ENCODE measurements at regions not wholly inside any gene's neighbourhood (a gene's known extent, or its start where the extent isn't known, plus 50 kb on each side); places are given as distances from the start of the nearest gene placed in this dataset.
"Not testable (repeated sequence)": the region's sequence is repeated elsewhere in the genome, so short reads cannot be mapped to it uniquely, and the experiment has no call there.

- no peak for DNase-seq
These were observed 839.5 kb downstream of the EPHA3 start for GRCh38 chr3:89946884-89947283.

GRCh38 chr3:89947337-89947954 is 840.0 kb downstream of the EPHA3 start:
- no peak for DNase-seq

GRCh38 chr3:89948008-89948407 is 840.6 kb downstream of the EPHA3 start:
- DNase-seq, result no peak

GRCh38 chr3:89950772-89951171 is 843.4 kb downstream of the EPHA3 start:
- DNase-seq, result no peak

- no peak for DNase-seq
These were observed 846.7 kb downstream of the EPHA3 start for GRCh38 chr3:89954137-89954536.

GRCh38 chr3:89955156-89955555 is 847.7 kb downstream of the EPHA3 start:
- DNase-seq, result no peak

- DNase-seq, result no peak
These were observed 850.0 kb downstream of the EPHA3 start for GRCh38 chr3:89957451-89957850.

DNA sequence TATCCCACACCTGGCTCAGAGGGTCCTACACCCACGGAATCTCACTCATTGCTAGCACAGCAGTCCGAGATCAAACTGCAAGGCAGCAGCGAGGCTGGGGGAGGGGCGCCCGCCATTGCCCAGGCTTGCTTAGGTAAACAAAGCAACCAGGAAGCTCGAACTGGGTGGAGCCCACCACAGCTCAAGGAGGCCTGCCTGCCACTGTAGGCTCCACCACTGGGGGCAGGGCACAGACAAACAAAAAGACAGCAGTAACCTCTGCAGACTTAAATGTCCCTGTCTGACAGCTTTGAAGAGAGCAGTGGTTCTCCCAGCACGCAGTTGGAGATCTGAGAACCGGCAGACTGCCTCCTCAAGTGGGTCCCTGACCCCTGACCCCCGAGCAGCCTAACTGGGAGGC is 850.7 kb downstream of the EPHA3 start:
- not testable (repeated sequence) for DNase-seq

DNA sequence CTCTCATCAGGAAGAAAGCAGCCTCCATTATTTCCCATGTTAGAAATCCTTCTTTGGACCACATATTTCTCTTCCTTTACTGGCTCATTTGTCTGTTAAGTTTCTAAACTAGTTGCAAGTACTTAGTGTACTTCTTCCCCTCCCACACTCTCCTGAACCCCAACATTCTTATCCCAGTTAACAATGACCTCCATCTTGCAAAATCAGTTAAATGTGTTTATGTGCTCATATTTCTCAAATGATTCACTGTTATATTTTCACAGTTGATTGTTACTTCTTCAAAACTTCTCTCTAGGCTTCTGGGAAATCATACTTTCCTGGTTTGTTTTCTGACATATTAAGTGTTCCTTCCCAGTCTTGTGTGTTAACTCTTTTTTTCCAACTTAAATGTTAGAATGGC is 856.9 kb downstream of the EPHA3 start:
- DNase-seq, result no peak

DNA sequence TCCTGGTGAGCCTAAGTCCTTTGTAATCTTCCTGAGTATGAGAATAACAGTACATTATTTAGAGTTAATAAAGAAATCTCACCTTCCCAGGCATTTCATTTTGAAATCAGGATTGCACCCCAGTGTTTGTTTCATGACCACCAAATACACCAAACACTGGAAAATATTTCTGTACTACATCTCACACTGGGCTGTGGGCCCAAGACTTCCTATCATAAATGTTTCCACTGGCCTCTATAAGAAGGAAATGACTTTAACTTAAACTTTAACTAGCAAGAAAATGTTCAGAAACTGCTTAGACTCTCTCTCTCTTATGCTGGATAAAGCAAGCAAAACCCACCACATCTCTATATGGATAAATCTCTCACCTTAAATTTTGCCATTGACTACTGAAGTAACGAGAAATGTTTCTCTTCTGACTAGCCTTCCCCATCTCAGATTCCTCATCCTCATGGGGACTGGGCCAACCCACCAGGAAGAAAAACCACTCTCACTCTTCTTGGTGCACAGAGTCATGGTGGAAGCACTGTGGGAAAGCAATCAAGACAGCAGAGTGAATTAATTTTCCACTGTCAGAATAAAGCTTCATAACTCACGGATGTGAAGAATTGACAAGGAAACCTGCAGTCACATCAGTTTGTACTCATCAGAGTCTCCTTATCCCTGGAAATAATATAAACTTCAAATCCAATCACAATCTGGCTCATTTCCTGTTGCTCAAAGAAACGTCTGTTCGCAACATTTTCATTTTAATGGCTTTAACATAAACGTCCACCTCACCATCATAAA is 859.6 kb downstream of the EPHA3 start:
- no peak for DNase-seq

DNA sequence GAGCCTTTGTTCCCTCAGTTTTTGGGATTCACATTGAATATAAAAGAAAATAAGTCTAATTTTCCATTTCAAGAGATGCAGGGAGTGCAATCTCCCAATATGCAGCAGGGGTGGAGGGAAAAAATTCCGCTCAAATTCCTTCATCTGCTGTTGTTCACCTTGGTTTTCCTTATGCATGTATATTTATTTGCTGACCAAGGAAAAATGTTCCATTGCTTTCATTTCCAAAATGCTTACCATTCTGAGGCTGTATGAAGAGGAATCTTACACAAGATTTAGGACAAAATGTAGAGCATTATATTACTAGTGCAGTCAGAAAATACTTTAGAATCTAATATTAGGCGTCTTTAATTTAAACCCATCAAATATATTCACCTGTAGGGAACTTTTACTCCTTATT is 863.9 kb downstream of the EPHA3 start:
- no peak for DNase-seq

DNA sequence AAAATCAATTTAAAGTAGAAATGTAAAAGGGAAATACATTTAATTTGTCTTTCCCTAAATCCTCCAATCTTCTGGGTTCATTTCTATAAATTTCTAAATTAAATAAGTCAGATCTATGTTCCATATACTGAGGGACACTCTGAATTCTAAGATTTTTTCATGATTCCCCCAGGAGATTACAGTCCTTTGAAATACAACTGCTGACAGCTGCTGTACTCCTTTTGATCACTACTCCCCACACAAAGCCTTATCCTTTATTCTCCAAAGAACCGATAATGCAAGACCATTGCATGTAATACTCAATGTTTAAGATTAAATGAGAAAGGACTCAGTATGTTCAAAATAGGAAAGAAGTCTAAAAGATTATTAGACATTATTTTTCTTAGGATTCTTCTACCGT is 865.7 kb downstream of the EPHA3 start:
- DNase-seq, result no peak

GRCh38 chr3:89974903-89975519 is 867.6 kb downstream of the EPHA3 start:
- DNase-seq, result no peak

GRCh38 chr3:89983449-89983848 is 876.0 kb downstream of the EPHA3 start:
- DNase-seq, result no peak

- DNase-seq, result no peak
These were observed 897.9 kb downstream of the EPHA3 start for GRCh38 chr3:90005281-90005847.

- DNase-seq, result no peak
These were observed 900.5 kb downstream of the EPHA3 start for GRCh38 chr3:90007778-90008499.

DNA sequence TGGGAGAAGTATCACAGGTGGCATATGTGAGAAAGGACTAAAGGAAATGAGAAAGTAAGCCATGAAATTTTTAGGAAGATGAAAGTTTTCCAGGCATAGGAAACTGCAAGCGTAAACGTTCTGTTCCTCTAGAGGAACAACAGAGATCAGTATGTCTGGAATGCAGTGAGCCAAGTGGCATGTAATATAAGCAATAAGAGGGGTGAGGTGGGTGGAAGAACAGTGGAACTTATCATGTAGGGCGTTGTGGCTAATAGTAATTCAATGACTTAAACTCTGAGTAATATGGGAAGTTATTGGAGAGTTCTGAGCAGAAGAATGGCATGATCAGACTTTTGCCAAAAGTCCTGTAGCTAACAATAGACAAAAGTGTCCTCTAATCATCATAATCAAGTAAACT is 902.9 kb downstream of the EPHA3 start:
- no peak for DNase-seq

DNA sequence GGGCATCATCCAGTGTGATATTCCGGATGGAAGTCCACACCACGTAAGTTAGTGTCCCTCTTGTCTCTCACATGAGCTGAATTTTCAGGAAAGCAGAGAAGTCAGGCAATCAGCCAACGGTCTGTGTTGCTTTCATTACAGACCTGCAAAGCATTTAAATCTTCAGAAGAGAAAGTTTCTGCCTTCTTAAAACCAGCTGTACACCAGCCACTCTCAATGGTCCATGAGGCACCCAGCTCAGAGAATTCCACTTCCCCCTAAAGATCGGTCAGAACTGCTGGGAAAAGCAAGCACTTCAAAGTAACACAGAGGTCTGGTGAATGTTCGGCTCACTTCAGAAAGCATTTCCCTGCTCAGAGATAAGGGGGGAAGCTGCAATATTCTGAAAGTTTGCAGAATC is 903.7 kb downstream of the EPHA3 start:
- no peak for DNase-seq

- DNase-seq, result no peak
These were observed 904.2 kb downstream of the EPHA3 start for GRCh38 chr3:90011596-90011995.

GRCh38 chr3:90011996-90012395 is 904.6 kb downstream of the EPHA3 start:
- no peak for DNase-seq

GRCh38 chr3:90015688-90016356 is 908.4 kb downstream of the EPHA3 start:
- DNase-seq, result no peak

DNA sequence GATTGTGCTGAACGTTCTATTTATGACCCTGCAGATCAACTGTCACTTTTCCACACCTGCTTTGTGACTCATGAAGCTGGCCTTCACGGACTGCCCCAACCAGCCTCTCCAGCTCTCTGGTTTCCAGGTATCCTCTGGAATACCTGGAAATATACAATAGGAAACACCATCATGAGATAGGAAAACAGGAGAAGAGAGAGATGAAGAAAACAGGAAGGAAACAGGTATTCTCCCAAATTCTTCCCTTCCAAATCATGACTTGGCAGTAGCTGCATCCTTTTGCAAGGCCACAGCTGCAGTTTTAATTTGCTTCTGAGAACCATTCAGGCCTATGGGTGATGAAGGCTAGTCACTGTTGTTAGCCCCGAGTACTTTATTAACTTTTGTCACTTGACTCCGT is 909.1 kb downstream of the EPHA3 start:
- DNase-seq, result no peak

DNA sequence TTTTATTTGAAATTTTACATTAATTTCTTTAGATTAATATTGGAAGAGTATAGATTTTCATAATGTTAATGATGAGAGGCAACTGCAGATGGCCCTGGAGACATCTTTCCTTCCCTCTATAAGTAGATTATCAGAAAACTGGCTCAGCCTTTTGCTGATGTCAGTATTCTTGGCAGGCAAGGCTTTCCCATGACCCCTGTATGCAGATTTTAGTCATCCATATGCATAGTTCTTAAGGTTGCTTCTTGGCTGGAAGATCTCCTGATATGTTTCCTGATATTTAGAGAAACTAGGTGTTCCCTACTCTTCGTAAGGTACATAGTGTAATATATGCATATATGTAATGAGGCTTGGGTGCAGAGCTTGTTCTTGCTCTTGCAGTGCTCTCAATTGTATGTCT is 911.4 kb downstream of the EPHA3 start:
- no peak for DNase-seq

All from NCI-H2029 (cell line).